ENCODE measurements at regions not wholly inside any gene's neighbourhood (a gene's known extent, or its start where the extent isn't known, plus 50 kb on each side); places are given as distances from the start of the nearest gene placed in this dataset.

- Histone ChIP-seq H4K20me1 (ENCODE audit: insufficient read depth, low read length) (no peaks in the 10 kb centered on the region), H3K9ac (ENCODE audit: insufficient read depth, low read length, poor library complexity, severe bottlenecking) (no peak overlapping the region), H3K9me3 (replicated peaks in 1 of 2; ENCODE audit: control insufficient read depth in 1 of 2, insufficient read depth in 1 of 2, low read length in 2 of 2) (peaks cover 5 to 9% of the 10 kb centered on the region in 2 donors), H2AFZ (ENCODE audit: insufficient read depth, low read depth, low read length, poor library complexity, severe bottlenecking) (no peak overlapping the region), H3K27me3 (ENCODE audit: control insufficient read depth in 2 of 2, insufficient read depth in 2 of 2, low read length in 2 of 2) (no peaks in the 10 kb centered on the region), H3K4me1 (ENCODE audit: control insufficient read depth in 1 of 2, insufficient read depth in 2 of 2, low read length in 2 of 2) (no peaks in the 10 kb centered on the region), H3K36me3 (replicated peaks in 1 of 2; ENCODE audit: control insufficient read depth in 1 of 2, insufficient read depth in 2 of 2, low read length in 2 of 2) (no peaks in the 10 kb centered on the region), H3K4me2 (replicated peaks; ENCODE audit: extremely low read depth, low read length, poor library complexity, severe bottlenecking) (no peak overlapping the region), H3K4me3 (replicated peaks in 1 of 3; ENCODE audit: low read depth in 2 of 3, low read length in 3 of 3) (no peak overlapping the region), H3K79me2 (ENCODE audit: insufficient read depth, low read length) (no peaks in the 10 kb centered on the region), H3K27ac (ENCODE audit: low read depth in 1 of 2, low read length in 2 of 2) (no peak overlapping the region)
- 100% methylated on average over 2 of the region's 6 CpGs for WGBS (ENCODE audit: insufficient coverage)
- TF ChIP-seq CTCF (IDR thresholded peaks at IDR 0.05): no peak
- Mint-ChIP-seq H3K27ac (no peak overlapping the region), H3K9me3 (peaks cover 2 to 20% (median 7%) of the 10 kb centered on the region in 7 donors), H3K4me3 (no peak overlapping the region), H3K27me3 (ENCODE audit: low read depth in 3 of 3) (no peaks in the 10 kb centered on the region), H3K4me1 (no peaks in the 10 kb centered on the region), H3K36me3 (no peaks in the 10 kb centered on the region)
- no peak for DNase-seq
- intact Hi-C loops (cut with micrococcal nuclease): no loop called here
Observed at GRCh38 chr3:95254758-95255157, 1191.9 kb downstream of the NSUN3 start.

- H4K20me1 ChIP-seq (ENCODE audit: insufficient read depth, low read length): no peaks in the 10 kb centered on the region
- H3K27me3 ChIP-seq (ENCODE audit: control insufficient read depth in 2 of 2, insufficient read depth in 2 of 2, low read length in 2 of 2): no peaks in the 10 kb centered on the region
- H3K4me1 ChIP-seq (ENCODE audit: control insufficient read depth in 1 of 2, insufficient read depth in 2 of 2, low read length in 2 of 2): no peaks in the 10 kb centered on the region
- H3K27me3 Mint-ChIP-seq (ENCODE audit: low read depth in 3 of 3): no peaks in the 10 kb centered on the region
- H3K27ac ChIP-seq (ENCODE audit: low read depth in 1 of 2, low read length in 2 of 2): no peak overlapping the region
- no peak overlapping the region for H3K4me3 ChIP-seq (replicated peaks in 1 of 3; ENCODE audit: low read depth in 2 of 3, low read length in 3 of 3)
- no peak overlapping the region for H3K9ac ChIP-seq (ENCODE audit: insufficient read depth, low read length, poor library complexity, severe bottlenecking)
- no CpG with 5 or more reads among the region's 3 CpGs for WGBS (ENCODE audit: insufficient coverage)
- no peaks in the 10 kb centered on the region for H3K4me1 Mint-ChIP-seq
- no peaks in the 10 kb centered on the region for H3K36me3 ChIP-seq (replicated peaks in 1 of 2; ENCODE audit: control insufficient read depth in 1 of 2, insufficient read depth in 2 of 2, low read length in 2 of 2)
- peaks cover 4 to 15% of the 10 kb centered on the region in 2 donors for H3K9me3 ChIP-seq (replicated peaks in 1 of 2; ENCODE audit: control insufficient read depth in 1 of 2, insufficient read depth in 1 of 2, low read length in 2 of 2)
- no peak for DNase-seq
- H3K27ac Mint-ChIP-seq: no peak overlapping the region
- no peak overlapping the region for H2AFZ ChIP-seq (ENCODE audit: insufficient read depth, low read depth, low read length, poor library complexity, severe bottlenecking)
- no peaks in the 10 kb centered on the region for H3K36me3 Mint-ChIP-seq
- no peaks in the 10 kb centered on the region for H3K79me2 ChIP-seq (ENCODE audit: insufficient read depth, low read length)
- H3K4me2 ChIP-seq (replicated peaks; ENCODE audit: extremely low read depth, low read length, poor library complexity, severe bottlenecking): no peak overlapping the region
- intact Hi-C loops (cut with micrococcal nuclease): no loop called here
- H3K4me3 Mint-ChIP-seq: no peak overlapping the region
- no peak for TF ChIP-seq CTCF (IDR thresholded peaks at IDR 0.05)
- peaks cover 0 to 13% (median 4%) of the 10 kb centered on the region in 7 donors for H3K9me3 Mint-ChIP-seq
Observed at GRCh38 chr3:95265129-95265528, 1202.3 kb downstream of the NSUN3 start.

Measured in CD14-positive monocyte (primary cell).